NK-92 treated with Interleukin-12 subunit alpha and Interleukin-12 subunit beta, amount 100 ng/mL, for 24 hours (cell line): ENCODE measurements at regions not wholly inside any gene's neighbourhood (a gene's known extent, or its start where the extent isn't known, plus 50 kb on each side); places are given as distances from the start of the nearest gene placed in this dataset.

Source experiments
- DNase-seq: peaks from one replicate; lab custom pipeline; 2025; lab: John Stamatoyannopoulos, UW

GRCh38 chr7:156069891-156070290 is 257.6 kb upstream of the SHH start:
- DNase-seq, result no peak

- DNase-seq, result no peak
Observed at GRCh38 chr7:156067156-156067555, 254.9 kb upstream of the SHH start.

GRCh38 chr7:156065400-156065799 is 253.1 kb upstream of the SHH start:
- no peak for DNase-seq

GRCh38 chr7:156064971-156065386 is 252.7 kb upstream of the SHH start:
- DNase-seq, result no peak

GRCh38 chr7:156063241-156063810 is 251.1 kb upstream of the SHH start:
- no peak for DNase-seq

- DNase-seq, result no peak
Observed at GRCh38 chr7:156062286-156062685, 250.0 kb upstream of the SHH start.

- no peak for DNase-seq
Observed at GRCh38 chr7:156061689-156062255, 249.5 kb upstream of the SHH start.

- DNase-seq, result no peak
Observed at GRCh38 chr7:156060925-156061324, 248.7 kb upstream of the SHH start.

GRCh38 chr7:156059369-156059768 is 247.1 kb upstream of the SHH start:
- no peak for DNase-seq

- no peak for DNase-seq
Observed at GRCh38 chr7:156058248-156058647, 246.0 kb upstream of the SHH start.

GRCh38 chr7:156056534-156056933 is 244.3 kb upstream of the SHH start:
- DNase-seq, result no peak

- DNase-seq, result no peak
Observed at GRCh38 chr7:156055206-156055822, 243.1 kb upstream of the SHH start.

- no peak for DNase-seq
Observed at GRCh38 chr7:156051884-156052283, 239.6 kb upstream of the SHH start.

GRCh38 chr7:156050636-156051569 is 238.6 kb upstream of the SHH start:
- no peak for DNase-seq

- DNase-seq, result no peak
Observed at GRCh38 chr7:156049366-156049765, 237.1 kb upstream of the SHH start.

GRCh38 chr7:156046031-156046560 is 233.8 kb upstream of the SHH start:
- DNase-seq, result no peak

- no peak for DNase-seq
Observed at GRCh38 chr7:156043416-156044178, 231.3 kb upstream of the SHH start.

- no peak for DNase-seq
Observed at GRCh38 chr7:156041398-156041797, 229.1 kb upstream of the SHH start.

GRCh38 chr7:156039971-156040677 is 227.9 kb upstream of the SHH start:
- DNase-seq, result no peak

GRCh38 chr7:156039194-156039593 is 226.9 kb upstream of the SHH start:
- no peak for DNase-seq

- no peak for DNase-seq
Observed at GRCh38 chr7:156038345-156038744, 226.1 kb upstream of the SHH start.
